Activated naive CD8-positive, alpha-beta T cell treated with anti-CD3 and anti-CD28 coated beads, Interleukin-2, amount 50 U/mL, for 24 hours (primary cell): ENCODE measurements at regions not wholly inside any gene's neighbourhood (a gene's known extent, or its start where the extent isn't known, plus 50 kb on each side); places are given as distances from the start of the nearest gene placed in this dataset.

ENCODE experiments used
- ATAC-seq: fragments of 150-1000 bp; cut with Tn5 transposase; one replicate; pipeline ENCODE4 v1.10.0; 2021
- DNase-seq: peaks from one replicate; pipeline ENCODE4 v3.0.0; 2021
- H3K27ac Mint-ChIP-seq: one replicate; pipeline ENCODE4 v1.8.0; 2021; ENCODE audit warnings: mild to moderate bottlenecking, mixed read lengths
- H3K27me3 Mint-ChIP-seq: one replicate; pipeline ENCODE4 v1.8.0; 2021; ENCODE audit warnings: mixed read lengths
- H3K36me3 Mint-ChIP-seq: one replicate; pipeline ENCODE4 v1.8.0; 2021; ENCODE audit warnings: low read depth, mixed read lengths
- H3K4me1 Mint-ChIP-seq: one replicate; pipeline ENCODE4 v1.8.0; 2021; ENCODE audit warnings: mixed read lengths
- H3K4me3 Mint-ChIP-seq: one replicate; pipeline ENCODE4 v1.8.0; 2021; ENCODE audit warnings: mild to moderate bottlenecking, moderate library complexity, mixed read lengths
- H3K9me3 Mint-ChIP-seq: one replicate; pipeline ENCODE4 v1.8.0; 2021; ENCODE audit warnings: mixed read lengths

- no peaks in the 10 kb centered on the region for H3K36me3 Mint-ChIP-seq
- no peaks in the 10 kb centered on the region for H3K9me3 Mint-ChIP-seq
- H3K27ac Mint-ChIP-seq: no peak overlapping the region
- H3K4me3 Mint-ChIP-seq: no peak overlapping the region
- peaks cover 21% of the 10 kb centered on the region for H3K27me3 Mint-ChIP-seq
- DNase-seq: no peak
- no peak for ATAC-seq
- H3K4me1 Mint-ChIP-seq: peaks cover 10% of the 10 kb centered on the region
Observed at GRCh38 chr7:12107841-12108254, 103.2 kb upstream of the TMEM106B start.

GRCh38 chr7:12110425-12110824, 100.7 kb upstream of the TMEM106B start:
- no peak overlapping the region for H3K4me3 Mint-ChIP-seq
- H3K36me3 Mint-ChIP-seq: no peaks in the 10 kb centered on the region
- ATAC-seq: no peak
- peaks cover 10% of the 10 kb centered on the region for H3K4me1 Mint-ChIP-seq
- H3K27me3 Mint-ChIP-seq: peaks cover 26% of the 10 kb centered on the region
- H3K9me3 Mint-ChIP-seq: no peaks in the 10 kb centered on the region
- no peak overlapping the region for H3K27ac Mint-ChIP-seq
- DNase-seq: no peak

DNA sequence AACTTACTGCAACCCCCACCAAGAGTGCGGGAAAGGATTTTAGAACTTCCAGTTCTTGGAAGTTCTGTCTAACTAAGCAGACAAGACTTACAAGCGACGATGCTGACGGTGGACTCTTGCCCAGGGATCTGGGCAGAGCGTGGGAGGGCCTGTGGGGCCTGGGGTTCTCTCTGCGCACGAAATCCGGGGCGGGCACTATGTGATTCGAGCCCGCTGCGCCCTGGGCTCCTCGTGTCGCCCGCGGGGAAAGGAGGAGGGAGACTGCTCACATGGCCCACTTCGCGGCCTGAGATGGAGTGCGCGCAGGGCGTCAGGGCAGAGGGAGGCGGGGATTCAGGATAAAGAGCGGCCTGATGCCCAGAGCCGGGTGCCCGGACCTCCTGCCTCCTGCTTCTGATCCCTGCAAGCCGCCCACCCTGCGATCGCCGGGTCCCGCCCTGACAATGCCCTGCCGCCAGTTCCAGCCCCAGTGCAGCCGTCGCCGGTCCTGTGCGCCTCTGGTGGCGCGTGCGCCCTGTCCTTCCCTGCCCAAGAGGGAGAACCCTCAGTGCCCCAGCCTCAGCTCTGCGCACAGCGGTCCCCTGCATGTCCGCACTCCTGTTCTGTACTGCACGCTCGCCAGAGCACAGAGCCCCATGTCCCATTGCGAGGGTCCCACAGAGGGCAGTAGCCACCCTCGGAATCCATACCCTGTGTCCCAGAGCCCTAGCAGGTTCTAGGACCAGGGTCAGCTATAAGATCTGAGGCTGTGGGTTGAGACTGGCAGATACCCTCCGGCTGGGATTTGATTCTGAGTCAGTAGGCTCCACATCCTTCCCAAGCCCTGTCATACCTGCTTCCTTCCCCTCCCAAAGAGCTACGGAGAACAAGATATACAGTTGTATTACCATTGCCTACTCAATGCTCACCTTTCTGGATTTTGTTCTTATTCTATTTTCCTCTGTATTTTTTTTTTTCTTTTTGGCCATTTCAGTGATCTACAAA, 99.4 kb upstream of the TMEM106B start:
- peak; percentile 78 for ATAC-seq
- peaks cover 26% of the 10 kb centered on the region for H3K27me3 Mint-ChIP-seq
- H3K36me3 Mint-ChIP-seq: no peaks in the 10 kb centered on the region
- H3K4me1 Mint-ChIP-seq: peaks cover 10% of the 10 kb centered on the region
- H3K27ac Mint-ChIP-seq: no peak overlapping the region
- no peaks in the 10 kb centered on the region for H3K9me3 Mint-ChIP-seq
- H3K4me3 Mint-ChIP-seq: peak overlapping the region; percentile 56
- DNase-seq: peak; percentile 19

DNA sequence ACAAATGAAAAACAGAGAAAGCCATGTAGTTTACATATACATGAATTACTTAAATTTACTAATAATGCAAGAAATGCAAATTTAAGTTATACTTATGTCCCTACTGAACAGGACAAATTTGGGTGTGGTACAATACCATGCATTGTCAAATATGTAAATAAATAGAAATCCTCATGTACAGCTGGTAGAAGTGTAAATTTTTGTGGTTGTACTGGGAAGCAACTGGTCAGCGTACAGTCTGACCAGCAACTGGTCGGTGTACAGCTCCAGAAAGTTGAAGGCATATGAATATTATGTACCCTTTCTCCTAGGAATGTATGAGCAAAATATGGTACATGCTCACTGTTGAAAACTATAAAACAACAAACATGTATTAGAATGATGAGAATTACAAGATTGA, 93.9 kb upstream of the TMEM106B start:
- no peaks in the 10 kb centered on the region for H3K36me3 Mint-ChIP-seq
- no peak overlapping the region for H3K4me3 Mint-ChIP-seq
- ATAC-seq (no peak), DNase-seq (no peak)
- H3K4me1 Mint-ChIP-seq: peaks cover 1% of the 10 kb centered on the region
- peaks cover 11% of the 10 kb centered on the region for H3K27me3 Mint-ChIP-seq
- H3K27ac Mint-ChIP-seq: no peak overlapping the region
- H3K9me3 Mint-ChIP-seq: no peaks in the 10 kb centered on the region

DNA sequence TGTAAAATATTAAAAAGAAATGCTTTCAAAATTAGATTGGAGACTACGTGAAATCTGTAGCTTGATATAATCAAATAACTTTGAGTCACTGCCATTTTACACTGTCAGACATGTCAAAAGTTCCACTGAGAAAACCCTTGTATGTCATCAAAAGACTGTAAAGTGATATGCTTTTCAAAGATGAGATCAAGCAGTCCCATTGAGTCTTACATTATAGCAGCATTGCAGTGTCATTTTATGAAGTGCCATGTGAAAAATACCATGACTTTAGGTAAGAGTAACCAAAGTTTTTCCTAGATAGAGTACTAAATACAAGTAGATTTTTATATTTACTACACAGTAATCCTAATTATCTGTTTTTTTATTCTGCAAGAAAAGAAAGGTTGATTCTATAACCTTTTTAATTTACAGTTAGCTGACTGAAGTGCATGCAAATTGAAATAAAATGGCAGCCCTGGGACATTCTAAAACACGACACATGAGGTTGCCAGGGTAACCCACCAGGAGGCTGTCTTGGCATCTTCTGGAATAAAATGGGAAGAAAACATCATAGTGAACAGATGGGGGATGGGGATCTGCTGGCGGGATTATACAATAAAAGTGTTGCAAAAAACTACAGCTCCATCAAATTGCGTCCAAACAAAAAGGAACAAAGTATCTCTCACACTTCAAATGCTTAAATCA, 91.3 kb upstream of the TMEM106B start:
- no peak for ATAC-seq
- DNase-seq: no peak
- H3K36me3 Mint-ChIP-seq: no peaks in the 10 kb centered on the region
- peaks cover 5% of the 10 kb centered on the region for H3K9me3 Mint-ChIP-seq
- H3K27ac Mint-ChIP-seq: no peak overlapping the region
- peaks cover 6% of the 10 kb centered on the region for H3K27me3 Mint-ChIP-seq
- no peaks in the 10 kb centered on the region for H3K4me1 Mint-ChIP-seq
- H3K4me3 Mint-ChIP-seq: no peak overlapping the region

- Mint-ChIP-seq H3K9me3 (peaks cover 5% of the 10 kb centered on the region), H3K27ac (no peak overlapping the region), H3K4me3 (no peak overlapping the region), H3K27me3 (peaks cover 6% of the 10 kb centered on the region), H3K36me3 (no peaks in the 10 kb centered on the region), H3K4me1 (no peaks in the 10 kb centered on the region)
- no peak for ATAC-seq
- DNase-seq: no peak
Observed at GRCh38 chr7:12120632-12121031, 90.5 kb upstream of the TMEM106B start.

DNA sequence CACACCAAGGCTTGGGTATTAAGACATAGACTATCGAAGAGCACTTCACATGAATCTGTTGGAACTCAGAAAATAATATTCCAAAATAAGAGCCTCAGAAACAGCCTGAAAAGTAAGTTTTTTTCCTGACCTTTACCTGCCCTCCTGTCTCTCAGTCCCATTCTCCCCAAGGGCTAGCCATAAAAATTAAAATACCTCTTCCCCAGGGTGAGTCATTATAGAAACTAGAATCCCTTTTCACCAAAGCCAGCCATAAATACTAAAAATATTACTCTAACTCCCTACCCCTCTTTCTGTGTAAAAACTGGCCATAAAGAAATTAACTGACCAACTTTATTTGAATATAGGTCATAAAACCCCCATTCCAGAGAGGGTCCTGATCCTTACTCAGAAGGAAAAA, 87.9 kb upstream of the TMEM106B start:
- no peaks in the 10 kb centered on the region for H3K36me3 Mint-ChIP-seq
- DNase-seq (no peak), ATAC-seq (no peak)
- H3K27me3 Mint-ChIP-seq: peaks cover 6% of the 10 kb centered on the region
- H3K4me3 Mint-ChIP-seq: no peak overlapping the region
- peaks cover 5% of the 10 kb centered on the region for H3K9me3 Mint-ChIP-seq
- H3K4me1 Mint-ChIP-seq: no peaks in the 10 kb centered on the region
- no peak overlapping the region for H3K27ac Mint-ChIP-seq

GRCh38 chr7:12124028-12124427, 87.1 kb upstream of the TMEM106B start:
- Mint-ChIP-seq H3K27me3 (peaks cover 6% of the 10 kb centered on the region), H3K27ac (no peak overlapping the region), H3K9me3 (peaks cover 5% of the 10 kb centered on the region), H3K4me3 (no peak overlapping the region), H3K4me1 (no peaks in the 10 kb centered on the region), H3K36me3 (no peaks in the 10 kb centered on the region)
- DNase-seq (no peak), ATAC-seq (no peak)

GRCh38 chr7:12127455-12127854, 83.6 kb upstream of the TMEM106B start:
- no peak overlapping the region for H3K4me3 Mint-ChIP-seq
- H3K27me3 Mint-ChIP-seq: peaks cover 3% of the 10 kb centered on the region

GRCh38 chr7:12130609-12131008, 80.5 kb upstream of the TMEM106B start:
- Mint-ChIP-seq H3K36me3 (no peaks in the 10 kb centered on the region), H3K27me3 (no peaks in the 10 kb centered on the region), H3K4me3 (no peak overlapping the region), H3K4me1 (peaks cover 10% of the 10 kb centered on the region), H3K27ac (no peak overlapping the region), H3K9me3 (peaks cover 9% of the 10 kb centered on the region)
- no peak for ATAC-seq
- no peak for DNase-seq

More at GRCh38 chr7:12127455-12127854, 83.6 kb upstream of the TMEM106B start:
- no peak for ATAC-seq
- H3K4me1 Mint-ChIP-seq: peaks cover 10% of the 10 kb centered on the region
- H3K9me3 Mint-ChIP-seq: peaks cover 8% of the 10 kb centered on the region
- no peak for DNase-seq
- H3K36me3 Mint-ChIP-seq: no peaks in the 10 kb centered on the region
- H3K27ac Mint-ChIP-seq: no peak overlapping the region

DNA sequence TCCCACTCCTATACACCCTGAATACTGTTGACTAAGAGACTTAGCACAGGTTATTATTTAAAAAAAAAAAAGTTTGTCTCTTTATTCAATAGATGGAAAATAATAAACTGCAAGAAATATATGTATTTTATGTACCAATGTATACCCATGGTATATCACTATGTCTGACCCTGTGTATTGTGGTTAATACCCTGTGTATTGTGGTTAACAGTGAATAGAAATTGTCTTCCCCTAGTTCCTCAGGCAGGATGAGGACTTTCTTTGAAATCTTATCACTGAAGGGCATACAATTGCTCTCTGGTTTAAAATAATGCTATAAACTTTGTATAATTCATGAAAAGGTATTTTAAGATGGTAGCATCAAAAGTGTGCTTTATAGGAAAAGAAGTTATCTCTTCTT, 80.0 kb upstream of the TMEM106B start:
- Mint-ChIP-seq H3K36me3 (no peaks in the 10 kb centered on the region), H3K4me1 (peaks cover 10% of the 10 kb centered on the region), H3K27ac (no peak overlapping the region), H3K9me3 (peaks cover 9% of the 10 kb centered on the region), H3K27me3 (no peaks in the 10 kb centered on the region), H3K4me3 (no peak overlapping the region)
- ATAC-seq (no peak), DNase-seq (no peak)

DNA sequence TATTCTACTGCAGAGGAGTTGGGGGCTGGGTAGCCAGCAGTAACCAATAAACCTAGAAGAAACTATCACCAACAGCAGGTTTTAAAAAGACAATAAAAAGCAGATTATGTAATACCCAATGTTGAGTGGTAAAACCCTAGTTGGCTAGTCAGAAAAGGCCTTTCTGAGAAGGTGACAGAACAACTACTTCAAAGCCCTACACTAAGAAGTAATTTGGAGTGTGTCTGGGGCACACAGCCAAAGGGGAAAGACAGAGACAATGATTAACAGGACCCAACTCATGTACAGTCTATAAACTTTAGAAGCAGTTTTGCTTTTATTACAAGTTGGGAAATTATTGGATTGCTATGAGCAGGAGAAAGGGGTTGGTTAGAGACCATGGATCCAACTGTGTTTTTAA, 77.2 kb upstream of the TMEM106B start:
- no peak for DNase-seq
- H3K4me1 Mint-ChIP-seq: peaks cover 10% of the 10 kb centered on the region
- peaks cover 9% of the 10 kb centered on the region for H3K9me3 Mint-ChIP-seq
- H3K4me3 Mint-ChIP-seq: no peak overlapping the region
- ATAC-seq: no peak
- no peak overlapping the region for H3K27ac Mint-ChIP-seq
- no peaks in the 10 kb centered on the region for H3K27me3 Mint-ChIP-seq
- H3K36me3 Mint-ChIP-seq: no peaks in the 10 kb centered on the region

DNA sequence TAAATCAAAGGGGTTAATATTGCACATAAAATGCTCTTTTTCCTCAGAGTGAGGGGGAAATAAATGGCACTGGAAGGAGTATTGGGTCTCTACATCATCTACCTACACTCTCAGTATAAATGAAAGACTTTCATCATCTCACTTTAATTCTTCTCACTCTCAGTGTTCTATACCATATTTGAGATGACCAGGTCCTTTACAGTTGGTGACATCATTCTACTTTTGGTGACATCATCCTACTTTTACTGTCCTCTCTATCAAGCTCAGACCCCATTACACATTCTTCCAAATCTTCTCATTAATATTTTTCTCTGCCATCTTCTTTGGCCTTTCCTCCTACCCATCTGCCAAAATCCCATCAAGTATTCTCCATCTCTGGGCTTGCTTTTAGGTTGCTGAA, 74.6 kb upstream of the TMEM106B start:
- Mint-ChIP-seq H3K4me3 (no peak overlapping the region), H3K27ac (no peak overlapping the region), H3K36me3 (no peaks in the 10 kb centered on the region), H3K9me3 (peaks cover 9% of the 10 kb centered on the region), H3K4me1 (peaks cover 2% of the 10 kb centered on the region), H3K27me3 (no peaks in the 10 kb centered on the region)
- no peak for DNase-seq
- ATAC-seq: no peak

- H3K4me3 Mint-ChIP-seq: no peak overlapping the region
- DNase-seq: no peak
- H3K27ac Mint-ChIP-seq: no peak overlapping the region
- ATAC-seq: no peak
- H3K9me3 Mint-ChIP-seq: peaks cover 7% of the 10 kb centered on the region
- no peaks in the 10 kb centered on the region for H3K27me3 Mint-ChIP-seq
- H3K36me3 Mint-ChIP-seq: no peaks in the 10 kb centered on the region
- no peaks in the 10 kb centered on the region for H3K4me1 Mint-ChIP-seq
Observed at GRCh38 chr7:12137283-12137682, 73.8 kb upstream of the TMEM106B start.

- Mint-ChIP-seq H3K9me3 (no peaks in the 10 kb centered on the region), H3K4me1 (no peaks in the 10 kb centered on the region)
Observed at GRCh38 chr7:12138421-12138820, 72.7 kb upstream of the TMEM106B start.

More at GRCh38 chr7:12138421-12138820, 72.7 kb upstream of the TMEM106B start:
- ATAC-seq: no peak
- no peak overlapping the region for H3K4me3 Mint-ChIP-seq
- H3K27ac Mint-ChIP-seq: no peak overlapping the region
- no peak for DNase-seq
- H3K36me3 Mint-ChIP-seq: no peaks in the 10 kb centered on the region
- H3K27me3 Mint-ChIP-seq: no peaks in the 10 kb centered on the region
